CD14-positive monocyte (primary cell): ENCODE measurements at regions not wholly inside any gene's neighbourhood (a gene's known extent, or its start where the extent isn't known, plus 50 kb on each side); places are given as distances from the start of the nearest gene placed in this dataset.

Source experiments
- DNase-seq, 3 donors: peaks; one replicate each; pipeline ENCODE4 v3.0.0-alpha.2; 2011 to 2022
- H2AFZ ChIP-seq: 2 replicates; pipeline ENCODE4 v1.6.0; 2012; ENCODE audit warnings: mild to moderate bottlenecking, low read depth, low read length, inconsistent platforms; ENCODE audit not compliant: insufficient read depth, poor library complexity, severe bottlenecking
- H3K27ac ChIP-seq, 2 donors: 1 replicate in 1 of 2; 2 replicates in 1 of 2; pipeline ENCODE4 v1.5.1; 2012 to 2013; ENCODE audit warnings: low read length in 2 of 2, control low read depth in 1 of 2, inconsistent platforms in 1 of 2, low read depth in 1 of 2, mild to moderate bottlenecking in 1 of 2
- H3K27me3 ChIP-seq, 2 donors: one replicate each; pipeline versions ENCODE4 v1.6.0 to v1.6.1; 2011 to 2013; ENCODE audit warnings: low read length in 2 of 2; ENCODE audit not compliant: control insufficient read depth in 2 of 2, insufficient read depth in 2 of 2
- H3K36me3 ChIP-seq, 2 donors: replicated peaks in 1 of 2; 1 replicate in 1 of 2; 2 replicates in 1 of 2; pipeline versions ENCODE4 v1.5.1 to v1.6.1; 2012 to 2013; ENCODE audit warnings: low read length in 2 of 2, control low read depth in 1 of 2, inconsistent platforms in 1 of 2, mild to moderate bottlenecking in 1 of 2; ENCODE audit not compliant: insufficient read depth in 2 of 2, control insufficient read depth in 1 of 2
- H3K4me1 ChIP-seq, 2 donors: 1 replicate in 1 of 2; 2 replicates in 1 of 2; pipeline versions ENCODE4 v1.5.1 to v1.6.1; 2012 to 2013; ENCODE audit warnings: low read length in 2 of 2, control low read depth in 1 of 2, inconsistent platforms in 1 of 2, mild to moderate bottlenecking in 1 of 2, moderate library complexity in 1 of 2; ENCODE audit not compliant: insufficient read depth in 2 of 2, control insufficient read depth in 1 of 2
- H3K4me2 ChIP-seq: replicated peaks from 2 replicates; pipeline ENCODE3; 2012; ENCODE audit warnings: low read length, moderate library complexity, mild to moderate bottlenecking; ENCODE audit not compliant: poor library complexity, severe bottlenecking; ENCODE audit errors: extremely low read depth
- H3K4me3 ChIP-seq, 3 experiments: fragments of 200-600 bp in 1 of 3; sonication (generic) in 1 of 3; replicated peaks in 1 of 3; 1 replicate in 2 of 3; 2 replicates in 1 of 3; pipeline ENCODE4 v1.5.1; 2011 to 2013; ENCODE audit warnings: low read length in 3 of 3, mild to moderate bottlenecking in 3 of 3, control low read depth in 2 of 3, low read depth in 2 of 3, inconsistent platforms in 1 of 3, moderate library complexity in 1 of 3
- H3K79me2 ChIP-seq: 2 replicates; pipeline ENCODE4 v1.6.0; 2012; ENCODE audit warnings: mild to moderate bottlenecking, control low read depth, inconsistent platforms, low read length, moderate library complexity; ENCODE audit not compliant: insufficient read depth
- H3K9ac ChIP-seq: 2 replicates; pipeline ENCODE4 v1.6.0; 2017; ENCODE audit warnings: low read length, mild to moderate bottlenecking; ENCODE audit not compliant: insufficient read depth, poor library complexity, severe bottlenecking
- H3K9me3 ChIP-seq, 2 donors: replicated peaks in 1 of 2; 1 replicate in 1 of 2; 2 replicates in 1 of 2; pipeline versions ENCODE4 v1.5.1 to v1.6.1; 2012 to 2013; ENCODE audit warnings: low read length in 2 of 2, control low read depth in 1 of 2; ENCODE audit not compliant: control insufficient read depth in 1 of 2, insufficient read depth in 1 of 2
- H4K20me1 ChIP-seq: 2 replicates; pipeline ENCODE4 v1.6.0; 2012; ENCODE audit warnings: mild to moderate bottlenecking, low read length, control low read depth, moderate library complexity; ENCODE audit not compliant: insufficient read depth
- H3K27ac Mint-ChIP-seq, 7 donors: one replicate each; pipeline ENCODE4 v1.8.0; 2020; ENCODE audit warnings: mild to moderate bottlenecking in 7 of 7, mixed read lengths in 7 of 7, moderate library complexity in 6 of 7, inconsistent platforms in 2 of 7
- H3K27me3 Mint-ChIP-seq, 3 donors: one replicate each; pipeline ENCODE4 v1.8.0; 2021 to 2022; ENCODE audit warnings: low read depth in 3 of 3, mild to moderate bottlenecking in 3 of 3, mixed read lengths in 3 of 3, moderate library complexity in 3 of 3, inconsistent platforms in 1 of 3
- H3K36me3 Mint-ChIP-seq, 2 donors: one replicate each; pipeline ENCODE4 v1.8.0; 2020; ENCODE audit warnings: mixed read lengths in 2 of 2, inconsistent platforms in 1 of 2, mild to moderate bottlenecking in 1 of 2
- H3K4me1 Mint-ChIP-seq: one replicate; pipeline ENCODE4 v1.8.0; 2020; ENCODE audit warnings: mild to moderate bottlenecking, mixed read lengths
- H3K4me3 Mint-ChIP-seq, 2 donors: one replicate each; pipeline ENCODE4 v1.8.0; 2020; ENCODE audit warnings: mild to moderate bottlenecking in 2 of 2, mixed read lengths in 2 of 2, moderate library complexity in 1 of 2
- H3K9me3 Mint-ChIP-seq, 7 donors: one replicate each; pipeline ENCODE4 v1.8.0; 2020 to 2022; ENCODE audit warnings: mixed read lengths in 7 of 7, mild to moderate bottlenecking in 6 of 7, moderate library complexity in 6 of 7, inconsistent platforms in 2 of 7
- WGBS: methylation state at CpG from one replicate; pipeline ENCODE4 v1.1.5; 2013; ENCODE audit warnings: missing lambda C conversion rate; ENCODE audit not compliant: insufficient coverage; 5-methylcytosine and 5-hydroxymethylcytosine counted together
- intact Hi-C, 2 donors: fragments of 100-400 bp; cut with micrococcal nuclease; formaldehyde crosslinking; loops; one replicate each; pipeline versions ENCODE4 v1.15.0 to v1.15.1; 2023
- TF ChIP-seq, protein P1 (sequence below): fragments of 200-600 bp; IDR thresholded peaks from one replicate; pipeline ENCODE4 v1.8.0; 2022; ENCODE audit warnings: antibody characterized with exemption, mild to moderate bottlenecking

GRCh38 chr12:24381790-24382189, 432.3 kb upstream of the SOX5 start:
- no peak overlapping the region for H3K4me3 Mint-ChIP-seq
- Histone ChIP-seq H3K9ac (no peak overlapping the region), H3K4me2 (no peak overlapping the region), H3K79me2 (no peaks in the 10 kb centered on the region), H3K9me3 (peaks cover 5 to 21% of the 10 kb centered on the region in 2 donors), H2AFZ (no peak overlapping the region), H4K20me1 (no peaks in the 10 kb centered on the region), H3K27me3 (no peaks in the 10 kb centered on the region), H3K4me1 (no peaks in the 10 kb centered on the region), H3K4me3 (no peak overlapping the region), H3K36me3 (no peaks in the 10 kb centered on the region), H3K27ac (no peak overlapping the region)
- intact Hi-C loops: no loop called here
- no CpG with 5 or more reads among the region's 3 CpGs for WGBS
- H3K27me3 Mint-ChIP-seq: no peaks in the 10 kb centered on the region
- no peak for DNase-seq
- no peaks in the 10 kb centered on the region for H3K4me1 Mint-ChIP-seq
- no peak overlapping the region for H3K27ac Mint-ChIP-seq
- H3K36me3 Mint-ChIP-seq: no peaks in the 10 kb centered on the region
- TF ChIP-seq, protein P1, sequence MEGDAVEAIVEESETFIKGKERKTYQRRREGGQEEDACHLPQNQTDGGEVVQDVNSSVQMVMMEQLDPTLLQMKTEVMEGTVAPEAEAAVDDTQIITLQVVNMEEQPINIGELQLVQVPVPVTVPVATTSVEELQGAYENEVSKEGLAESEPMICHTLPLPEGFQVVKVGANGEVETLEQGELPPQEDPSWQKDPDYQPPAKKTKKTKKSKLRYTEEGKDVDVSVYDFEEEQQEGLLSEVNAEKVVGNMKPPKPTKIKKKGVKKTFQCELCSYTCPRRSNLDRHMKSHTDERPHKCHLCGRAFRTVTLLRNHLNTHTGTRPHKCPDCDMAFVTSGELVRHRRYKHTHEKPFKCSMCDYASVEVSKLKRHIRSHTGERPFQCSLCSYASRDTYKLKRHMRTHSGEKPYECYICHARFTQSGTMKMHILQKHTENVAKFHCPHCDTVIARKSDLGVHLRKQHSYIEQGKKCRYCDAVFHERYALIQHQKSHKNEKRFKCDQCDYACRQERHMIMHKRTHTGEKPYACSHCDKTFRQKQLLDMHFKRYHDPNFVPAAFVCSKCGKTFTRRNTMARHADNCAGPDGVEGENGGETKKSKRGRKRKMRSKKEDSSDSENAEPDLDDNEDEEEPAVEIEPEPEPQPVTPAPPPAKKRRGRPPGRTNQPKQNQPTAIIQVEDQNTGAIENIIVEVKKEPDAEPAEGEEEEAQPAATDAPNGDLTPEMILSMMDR: no peak
- H3K9me3 Mint-ChIP-seq: peaks cover 14 to 20% (median 17%) of the 10 kb centered on the region in 7 donors

DNA sequence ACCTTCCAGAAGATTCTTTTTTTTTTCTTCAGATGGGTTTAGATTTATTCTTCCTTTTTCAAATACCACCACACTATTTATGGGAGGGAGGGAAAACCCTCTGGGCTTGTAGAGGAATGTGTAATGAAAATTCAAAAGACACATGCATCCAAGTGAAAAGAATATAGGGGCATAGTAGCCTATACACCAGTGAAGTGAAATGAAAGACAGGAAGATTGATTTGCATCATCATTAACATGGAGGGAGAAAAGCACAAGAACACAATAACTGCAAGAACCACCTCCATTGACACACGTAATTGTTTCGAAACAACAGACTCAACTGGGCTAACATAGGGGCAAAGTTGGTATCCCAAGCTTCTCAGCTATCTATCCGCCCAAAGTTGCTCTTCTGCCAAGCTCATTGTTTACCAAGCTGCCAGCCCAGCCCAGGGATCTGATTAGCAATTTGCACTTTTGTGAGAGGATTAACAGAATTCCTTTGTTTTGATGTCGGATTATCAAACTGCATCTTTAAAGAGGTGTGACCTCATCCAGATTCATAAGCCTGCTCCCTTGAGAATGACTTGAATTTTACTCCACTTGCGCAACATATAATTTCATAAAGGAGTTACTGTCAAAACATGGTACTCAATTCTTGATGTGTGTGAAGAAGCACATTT, 430.5 kb upstream of the SOX5 start:
- 80% methylated on average over 2 of the region's 5 CpGs for WGBS
- no peak overlapping the region for H3K4me3 ChIP-seq
- H4K20me1 ChIP-seq: no peaks in the 10 kb centered on the region
- no peaks in the 10 kb centered on the region for H3K36me3 ChIP-seq
- no peak overlapping the region for H3K4me2 ChIP-seq
- H3K79me2 ChIP-seq: no peaks in the 10 kb centered on the region
- H3K27ac Mint-ChIP-seq: no peak overlapping the region
- H3K27me3 Mint-ChIP-seq: no peaks in the 10 kb centered on the region
- no peaks in the 10 kb centered on the region for H3K36me3 Mint-ChIP-seq
- H3K4me1 Mint-ChIP-seq: no peaks in the 10 kb centered on the region
- peaks cover 12 to 20% (median 15%) of the 10 kb centered on the region in 7 donors for H3K9me3 Mint-ChIP-seq
- no peaks in the 10 kb centered on the region for H3K27me3 ChIP-seq
- no peak overlapping the region for H3K27ac ChIP-seq
- H3K9me3 ChIP-seq: peaks cover 5 to 21% of the 10 kb centered on the region in 2 donors
- TF ChIP-seq, protein P1: no peak
- DNase-seq: no peak
- no peak overlapping the region for H3K4me3 Mint-ChIP-seq
- intact Hi-C loops: no loop called here
- H3K4me1 ChIP-seq: no peaks in the 10 kb centered on the region
- no peak overlapping the region for H3K9ac ChIP-seq
- no peak overlapping the region for H2AFZ ChIP-seq
